PFSK-1 (cell line): ENCODE measurements at regions not wholly inside any gene's neighbourhood (a gene's known extent, or its start where the extent isn't known, plus 50 kb on each side); places are given as distances from the start of the nearest gene placed in this dataset.

Experiments
- FOXP2 ChIP-seq: optimal IDR thresholded peaks from 2 replicates; pipeline ENCODE3; 2011; ENCODE audit warnings: borderline replicate concordance, control low read depth, inconsistent platforms; ENCODE audit not compliant: insufficient read depth; ENCODE audit errors: extremely low read length, extremely low read depth
- POLR2AphosphoS5 ChIP-seq: IDR thresholded peaks from 2 replicates; pipeline ENCODE4 v1.6.1; 2012; ENCODE audit warnings: low read depth, mild to moderate bottlenecking, control low read depth, low read length, moderate library complexity
- REST ChIP-seq, 2 experiments: IDR thresholded peaks; 2 replicates each; pipeline versions ENCODE4 v1.6.1 to v1.8.0; 2011 to 2012; ENCODE audit warnings: low read depth in 2 of 2, low read length in 2 of 2, control low read depth in 1 of 2, inconsistent platforms in 1 of 2, mild to moderate bottlenecking in 1 of 2, moderate library complexity in 1 of 2; ENCODE audit not compliant: insufficient read depth in 1 of 2
- TAF1 ChIP-seq: IDR thresholded peaks from 2 replicates; pipeline ENCODE4 v1.6.1; 2012; ENCODE audit warnings: low read length, control low read depth, borderline replicate concordance; ENCODE audit not compliant: insufficient read depth

GRCh38 chr4:27198246-27198645 lies 337.6 kb downstream of the STIM2 start:
- no peak for TF ChIP-seq TAF1
- TF ChIP-seq REST (IDR thresholded peaks at IDR 0.05; ENCODE audit: insufficient read depth in 1 of 2, low read depth in 2 of 2, low read length in 2 of 2) = no peak
- no peak for TF ChIP-seq POLR2AphosphoS5
- no peak for TF ChIP-seq FOXP2
